Choroid plexus epithelial cell (primary cell): ENCODE measurements at regions not wholly inside any gene's neighbourhood (a gene's known extent, or its start where the extent isn't known, plus 50 kb on each side); places are given as distances from the start of the nearest gene placed in this dataset.
"Not testable (repeated sequence)": the region's sequence is repeated elsewhere in the genome, so short reads cannot be mapped to it uniquely, and the experiment has no call there.

Experiments
- DNase-seq: peaks from one replicate; pipeline ENCODE4 v3.0.0-alpha.2; 2010; ENCODE audit warnings: low read depth
- H3K4me3 ChIP-seq: 2 replicates; pipeline ENCODE4 v1.5.1; 2011; ENCODE audit warnings: low read depth, mild to moderate bottlenecking, control low read depth, low read length, moderate library complexity
- TF ChIP-seq, protein P1 (sequence below): conservative IDR thresholded peaks from 2 replicates; pipeline ENCODE4 v1.5.1; 2011; ENCODE audit warnings: low read depth, mild to moderate bottlenecking, control low read depth, inconsistent platforms, low read length, moderate library complexity

DNA sequence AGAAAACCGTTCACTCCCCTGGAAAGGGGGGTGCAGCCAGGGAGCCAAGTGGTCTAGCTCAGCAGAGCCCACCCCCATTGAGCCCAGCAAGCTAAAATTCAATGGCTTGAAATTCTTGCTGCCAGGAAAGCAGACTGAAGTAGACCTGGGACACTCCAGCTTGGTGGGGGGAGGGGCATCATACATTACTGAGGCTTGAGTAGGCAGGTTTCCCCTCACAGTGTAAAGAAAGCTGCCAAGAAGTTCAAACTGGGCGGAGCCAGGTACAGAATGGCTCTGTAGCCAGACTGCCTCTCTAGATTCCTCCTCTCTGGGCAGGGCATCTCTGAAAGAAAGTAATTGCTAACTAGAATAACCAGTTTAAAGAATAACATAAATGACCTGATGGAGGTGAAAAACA is 372.3 kb upstream of the F9 start:
- TF ChIP-seq, protein P1, sequence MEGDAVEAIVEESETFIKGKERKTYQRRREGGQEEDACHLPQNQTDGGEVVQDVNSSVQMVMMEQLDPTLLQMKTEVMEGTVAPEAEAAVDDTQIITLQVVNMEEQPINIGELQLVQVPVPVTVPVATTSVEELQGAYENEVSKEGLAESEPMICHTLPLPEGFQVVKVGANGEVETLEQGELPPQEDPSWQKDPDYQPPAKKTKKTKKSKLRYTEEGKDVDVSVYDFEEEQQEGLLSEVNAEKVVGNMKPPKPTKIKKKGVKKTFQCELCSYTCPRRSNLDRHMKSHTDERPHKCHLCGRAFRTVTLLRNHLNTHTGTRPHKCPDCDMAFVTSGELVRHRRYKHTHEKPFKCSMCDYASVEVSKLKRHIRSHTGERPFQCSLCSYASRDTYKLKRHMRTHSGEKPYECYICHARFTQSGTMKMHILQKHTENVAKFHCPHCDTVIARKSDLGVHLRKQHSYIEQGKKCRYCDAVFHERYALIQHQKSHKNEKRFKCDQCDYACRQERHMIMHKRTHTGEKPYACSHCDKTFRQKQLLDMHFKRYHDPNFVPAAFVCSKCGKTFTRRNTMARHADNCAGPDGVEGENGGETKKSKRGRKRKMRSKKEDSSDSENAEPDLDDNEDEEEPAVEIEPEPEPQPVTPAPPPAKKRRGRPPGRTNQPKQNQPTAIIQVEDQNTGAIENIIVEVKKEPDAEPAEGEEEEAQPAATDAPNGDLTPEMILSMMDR: no peak
- no peak for DNase-seq
- H3K4me3 ChIP-seq: no peak overlapping the region

DNA sequence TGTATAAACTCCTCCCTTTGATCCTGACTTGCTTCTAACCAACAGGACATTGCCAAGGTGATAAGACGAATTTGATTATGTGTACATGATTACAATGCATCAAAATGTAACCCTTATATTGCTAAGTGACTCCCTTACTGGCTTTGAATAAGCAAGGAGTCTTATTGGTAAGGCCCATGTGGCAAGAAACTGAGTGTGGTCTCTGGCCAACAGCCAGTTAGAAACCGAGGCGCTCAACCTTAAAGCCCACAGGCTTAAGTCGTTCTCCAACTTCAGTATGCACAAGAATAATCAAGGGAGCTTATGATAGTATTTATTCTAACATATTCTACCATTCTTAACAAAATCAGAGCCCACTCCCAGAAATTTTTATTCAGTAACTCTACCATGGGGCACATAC is 374.2 kb upstream of the F9 start:
- no peak overlapping the region for H3K4me3 ChIP-seq
- TF ChIP-seq, protein P1: no peak
- no peak for DNase-seq

GRCh38 chrX:139146625-139147024 is 383.9 kb upstream of the F9 start:
- not testable (repeated sequence) for H3K4me3 ChIP-seq, DNase-seq

GRCh38 chrX:139141370-139141769 is 389.2 kb upstream of the F9 start:
- TF ChIP-seq, protein P1: no peak
- no peak for DNase-seq
- H3K4me3 ChIP-seq: no peak overlapping the region

DNA sequence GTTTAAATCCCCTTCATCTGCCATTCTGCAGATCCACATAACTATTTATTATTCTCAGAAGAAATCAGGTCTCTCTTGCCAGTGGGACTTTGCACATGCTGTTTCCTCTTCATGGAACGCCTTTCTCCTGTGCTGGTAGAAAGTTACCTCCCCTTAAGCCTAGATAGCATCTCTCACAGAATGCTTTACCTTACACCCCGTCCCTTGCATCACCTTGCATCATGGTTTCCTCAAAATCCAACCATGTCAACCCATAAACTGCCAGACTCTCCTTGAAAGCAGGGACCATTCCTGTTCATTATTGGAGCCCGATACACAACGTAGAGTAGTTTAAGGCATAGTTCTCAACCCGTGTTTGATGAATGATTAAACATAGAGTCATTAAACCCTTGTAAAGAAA is 396.2 kb upstream of the F9 start:
- no peak overlapping the region for H3K4me3 ChIP-seq
- TF ChIP-seq, protein P1: no peak
- DNase-seq: no peak

- DNase-seq: no peak
- TF ChIP-seq, protein P1: no peak
- no peak overlapping the region for H3K4me3 ChIP-seq
These were observed 404.0 kb upstream of the F9 start for GRCh38 chrX:139126493-139126892.

DNA sequence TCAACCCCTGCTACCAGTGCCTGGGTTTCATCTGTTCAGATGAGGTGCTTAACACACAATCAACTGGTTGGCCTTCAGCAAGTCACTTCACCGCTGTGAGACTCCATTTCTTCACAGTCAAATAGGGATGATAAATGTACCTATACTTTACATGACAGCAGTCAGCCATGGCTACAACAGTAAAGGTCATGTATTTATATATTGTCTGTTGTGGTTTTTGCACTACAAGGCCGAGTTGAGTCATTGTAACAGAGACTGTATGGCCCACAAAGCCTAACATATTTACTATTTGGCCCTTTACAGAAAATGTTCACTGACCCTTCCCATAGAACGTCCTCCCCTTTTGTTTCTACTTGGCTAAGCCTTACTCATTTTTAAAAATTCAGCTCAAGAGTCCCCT is 404.6 kb upstream of the F9 start:
- TF ChIP-seq, protein P1: no peak
- H3K4me3 ChIP-seq: no peak overlapping the region
- no peak for DNase-seq

GRCh38 chrX:139121616-139122286 is 408.8 kb upstream of the F9 start:
- H3K4me3 ChIP-seq: no peak overlapping the region
- no peak for DNase-seq
- TF ChIP-seq, protein P1: no peak
